ENCODE measurements at regions not wholly inside any gene's neighbourhood (a gene's known extent, or its start where the extent isn't known, plus 50 kb on each side); places are given as distances from the start of the nearest gene placed in this dataset.

DNA sequence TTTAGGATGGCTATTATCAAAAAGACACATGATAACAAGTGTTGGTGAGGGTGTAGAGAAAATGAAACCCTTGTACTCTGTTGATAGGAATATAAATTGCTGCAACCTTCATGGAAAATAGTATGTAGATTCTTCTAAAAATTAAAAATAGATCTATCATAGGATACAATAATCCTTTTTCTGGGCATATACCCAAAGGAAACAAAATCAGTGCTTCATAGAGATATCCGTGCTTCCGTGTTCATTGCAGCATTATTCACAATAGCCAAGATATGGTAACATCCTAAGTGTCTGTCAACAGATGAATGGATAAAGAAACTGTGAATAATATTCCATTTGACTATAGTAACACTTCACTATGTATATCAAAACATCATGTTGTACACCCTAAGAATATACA, 106.7 kb downstream of the MIS18A start:
- Histone ChIP-seq H3K27ac (ENCODE audit: extremely low read depth, low read depth, low read length) (no peak overlapping the region), H3K9me3 (replicated peaks; ENCODE audit: control insufficient read depth, insufficient read depth, low read depth, low read length) (no peaks in the 10 kb centered on the region), H3K9me1 (ENCODE audit: control insufficient read depth, insufficient read depth, low read length) (no peaks in the 10 kb centered on the region), H4K20me1 (replicated peaks; ENCODE audit: control insufficient read depth, insufficient read depth, low read length) (no peaks in the 10 kb centered on the region), H3K36me3 (ENCODE audit: control insufficient read depth, insufficient read depth, low read length) (no peaks in the 10 kb centered on the region), H3K4me3 (no peak overlapping the region), H3K27me3 (ENCODE audit: control insufficient read depth in 2 of 2, insufficient read depth in 2 of 2, low read length in 2 of 2) (no peaks in the 10 kb centered on the region), H3K79me2 (ENCODE audit: control insufficient read depth, insufficient read depth, low read length) (no peaks in the 10 kb centered on the region), H3K9ac (ENCODE audit: insufficient read depth in 1 of 2, low read depth in 2 of 2, low read length in 2 of 2) (no peak overlapping the region), H3K4me1 (replicated peaks in 1 of 2; ENCODE audit: control insufficient read depth in 2 of 2, insufficient read depth in 2 of 2, low read length in 2 of 2) (no peaks in the 10 kb centered on the region), H3K4me2 (ENCODE audit: insufficient read depth, low read length) (no peak overlapping the region), H2AFZ (ENCODE audit: low read depth, low read length) (no peak overlapping the region)
- ChIA-PET POLR2A (no interaction called here), CTCF (ENCODE audit: low intra/inter-chr PET ratio) (no interaction called here)
- TF ChIP-seq MYC (IDR thresholded peaks at IDR 0.05; ENCODE audit: low read depth, low read length) (no peak), MYC (CRISPR knock-in tag; IDR thresholded peaks at IDR 0.05; ENCODE audit: borderline replicate concordance, low read depth) (no peak), RBM17 (IDR thresholded peaks at IDR 0.05; ENCODE audit: borderline replicate concordance, low read depth, low read length) (no peak), JUNB (CRISPR knock-in tag; conservative IDR thresholded peaks at IDR 0.05) (no peak), HEY1 (CRISPR knock-in tag; IDR thresholded peaks at IDR 0.05; ENCODE audit: borderline replicate concordance) (no peak), CHD1 (IDR thresholded peaks at IDR 0.05; ENCODE audit: low read length) (no peak)
- TF ChIP-seq, protein P1, sequence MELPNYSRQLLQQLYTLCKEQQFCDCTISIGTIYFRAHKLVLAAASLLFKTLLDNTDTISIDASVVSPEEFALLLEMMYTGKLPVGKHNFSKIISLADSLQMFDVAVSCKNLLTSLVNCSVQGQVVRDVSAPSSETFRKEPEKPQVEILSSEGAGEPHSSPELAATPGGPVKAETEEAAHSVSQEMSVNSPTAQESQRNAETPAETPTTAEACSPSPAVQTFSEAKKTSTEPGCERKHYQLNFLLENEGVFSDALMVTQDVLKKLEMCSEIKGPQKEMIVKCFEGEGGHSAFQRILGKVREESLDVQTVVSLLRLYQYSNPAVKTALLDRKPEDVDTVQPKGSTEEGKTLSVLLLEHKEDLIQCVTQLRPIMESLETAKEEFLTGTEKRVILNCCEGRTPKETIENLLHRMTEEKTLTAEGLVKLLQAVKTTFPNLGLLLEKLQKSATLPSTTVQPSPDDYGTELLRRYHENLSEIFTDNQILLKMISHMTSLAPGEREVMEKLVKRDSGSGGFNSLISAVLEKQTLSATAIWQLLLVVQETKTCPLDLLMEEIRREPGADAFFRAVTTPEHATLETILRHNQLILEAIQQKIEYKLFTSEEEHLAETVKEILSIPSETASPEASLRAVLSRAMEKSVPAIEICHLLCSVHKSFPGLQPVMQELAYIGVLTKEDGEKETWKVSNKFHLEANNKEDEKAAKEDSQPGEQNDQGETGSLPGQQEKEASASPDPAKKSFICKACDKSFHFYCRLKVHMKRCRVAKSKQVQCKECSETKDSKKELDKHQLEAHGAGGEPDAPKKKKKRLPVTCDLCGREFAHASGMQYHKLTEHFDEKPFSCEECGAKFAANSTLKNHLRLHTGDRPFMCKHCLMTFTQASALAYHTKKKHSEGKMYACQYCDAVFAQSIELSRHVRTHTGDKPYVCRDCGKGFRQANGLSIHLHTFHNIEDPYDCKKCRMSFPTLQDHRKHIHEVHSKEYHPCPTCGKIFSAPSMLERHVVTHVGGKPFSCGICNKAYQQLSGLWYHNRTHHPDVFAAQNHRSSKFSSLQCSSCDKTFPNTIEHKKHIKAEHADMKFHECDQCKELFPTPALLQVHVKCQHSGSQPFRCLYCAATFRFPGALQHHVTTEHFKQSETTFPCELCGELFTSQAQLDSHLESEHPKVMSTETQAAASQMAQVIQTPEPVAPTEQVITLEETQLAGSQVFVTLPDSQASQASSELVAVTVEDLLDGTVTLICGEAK (IDR thresholded peaks at IDR 0.05): no peak
- TF ChIP-seq, protein P1 (CRISPR knock-in tag; IDR thresholded peaks at IDR 0.05): no peak
- TF ChIP-seq, protein P2, sequence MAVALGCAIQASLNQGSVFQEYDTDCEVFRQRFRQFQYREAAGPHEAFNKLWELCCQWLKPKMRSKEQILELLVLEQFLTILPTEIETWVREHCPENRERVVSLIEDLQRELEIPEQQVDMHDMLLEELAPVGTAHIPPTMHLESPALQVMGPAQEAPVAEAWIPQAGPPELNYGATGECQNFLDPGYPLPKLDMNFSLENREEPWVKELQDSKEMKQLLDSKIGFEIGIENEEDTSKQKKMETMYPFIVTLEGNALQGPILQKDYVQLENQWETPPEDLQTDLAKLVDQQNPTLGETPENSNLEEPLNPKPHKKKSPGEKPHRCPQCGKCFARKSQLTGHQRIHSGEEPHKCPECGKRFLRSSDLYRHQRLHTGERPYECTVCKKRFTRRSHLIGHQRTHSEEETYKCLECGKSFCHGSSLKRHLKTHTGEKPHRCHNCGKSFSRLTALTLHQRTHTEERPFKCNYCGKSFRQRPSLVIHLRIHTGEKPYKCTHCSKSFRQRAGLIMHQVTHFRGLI (CRISPR knock-in tag; IDR thresholded peaks at IDR 0.05): no peak
- DNase-seq (ENCODE audit: extremely low read depth in 1 of 4, low spot score in 3 of 4) (no peak), ATAC-seq (no peak), FAIRE-seq (no peak)
- intact Hi-C loops (cut with micrococcal nuclease): no loop called here
- WGBS (ENCODE audit: insufficient coverage, low coverage, missing lambda C conversion rate): 0% methylated on average over 2 of the region's 2 CpGs
- in situ Hi-C loops (cut with MboI): no loop called here
- BruUV-seq (replicated peaks): no TSS peak
